Muscle of leg (tissue), 3 donors: ENCODE measurements at regions not wholly inside any gene's neighbourhood (a gene's known extent, or its start where the extent isn't known, plus 50 kb on each side); places are given as distances from the start of the nearest gene placed in this dataset.

Source experiments
- DNase-seq: peaks from one replicate; pipeline ENCODE4 v3.0.0; 2013
- H3K27ac ChIP-seq: one replicate; pipeline ENCODE4 v1.5.1; 2013; ENCODE audit warnings: mild to moderate bottlenecking, low read length, control low read depth
- H3K27me3 ChIP-seq: one replicate; pipeline ENCODE4 v1.6.1; 2013; ENCODE audit warnings: low read length; ENCODE audit not compliant: control insufficient read depth, insufficient read depth
- H3K36me3 ChIP-seq: one replicate; pipeline ENCODE4 v1.6.1; 2013; ENCODE audit warnings: low read length; ENCODE audit not compliant: control insufficient read depth, insufficient read depth
- H3K4me1 ChIP-seq: one replicate; pipeline ENCODE4 v1.6.1; 2013; ENCODE audit warnings: low read length; ENCODE audit not compliant: control insufficient read depth, insufficient read depth
- H3K4me3 ChIP-seq: one replicate; pipeline ENCODE4 v1.5.1; 2013; ENCODE audit warnings: low read length, control low read depth
- H3K9me3 ChIP-seq: replicated peaks from 2 replicates; pipeline ENCODE4 v1.6.1; 2013; ENCODE audit warnings: low read depth, low read length; ENCODE audit not compliant: control insufficient read depth
- WGBS: methylation state at CpG from one replicate; pipeline ENCODE4 v1.1.5; 2013; ENCODE audit warnings: missing lambda C conversion rate; ENCODE audit not compliant: insufficient coverage; 5-methylcytosine and 5-hydroxymethylcytosine counted together

DNA sequence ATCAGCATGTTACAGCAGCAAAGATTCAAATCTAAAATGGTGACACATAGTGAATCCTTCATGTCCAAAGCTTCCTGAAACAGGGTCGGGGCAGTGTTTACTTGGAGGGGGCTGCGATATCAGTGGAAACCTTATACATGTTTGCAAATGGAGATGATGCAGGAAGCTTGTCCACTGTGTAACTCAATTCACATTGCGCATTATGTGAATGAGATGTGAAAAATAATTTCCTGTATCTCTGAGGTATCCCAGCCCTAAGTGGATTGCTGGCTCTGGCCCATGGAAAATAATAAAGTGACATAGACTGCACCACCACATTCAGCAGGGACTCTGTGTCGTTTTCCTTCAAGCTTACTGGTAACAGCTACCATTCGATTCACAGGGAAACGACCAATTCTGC, 505.5 kb downstream of the GALR1 start:
- 40% methylated on average over 1 of the region's 6 CpGs for WGBS
- no peak overlapping the region for H3K27ac ChIP-seq
- no peaks in the 10 kb centered on the region for H3K36me3 ChIP-seq
- no peak for DNase-seq
- H3K27me3 ChIP-seq: peaks cover 2% of the 10 kb centered on the region
- no peaks in the 10 kb centered on the region for H3K4me1 ChIP-seq
- H3K9me3 ChIP-seq: no peaks in the 10 kb centered on the region
- no peak overlapping the region for H3K4me3 ChIP-seq

DNA sequence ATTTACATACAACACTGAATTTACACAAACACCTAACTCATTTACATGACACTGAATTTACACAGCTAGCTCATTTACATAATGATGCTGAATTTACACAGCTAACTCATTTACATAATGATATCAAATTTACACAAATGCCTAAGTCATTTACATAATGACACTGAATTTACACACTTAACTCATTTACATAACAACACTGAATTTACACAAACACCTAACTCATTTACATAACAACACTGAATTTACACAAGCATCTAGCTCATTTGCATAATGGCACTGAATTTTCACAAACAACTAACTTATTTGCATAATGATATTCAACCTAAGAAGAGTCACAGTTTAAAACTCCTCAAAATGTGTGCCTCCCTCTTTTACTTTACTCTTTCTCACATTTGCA, 511.7 kb downstream of the GALR1 start:
- DNase-seq: no peak
- peaks cover 2% of the 10 kb centered on the region for H3K4me1 ChIP-seq
- H3K27me3 ChIP-seq: peaks cover 8% of the 10 kb centered on the region
- no peak overlapping the region for H3K27ac ChIP-seq
- no peaks in the 10 kb centered on the region for H3K9me3 ChIP-seq
- H3K36me3 ChIP-seq: no peaks in the 10 kb centered on the region
- no peak overlapping the region for H3K4me3 ChIP-seq

GRCh38 chr18:77762014-77762413, 512.4 kb downstream of the GALR1 start:
- H3K36me3 ChIP-seq: no peaks in the 10 kb centered on the region
- WGBS: no CpG with 5 or more reads among the region's 1 CpG
- DNase-seq: no peak
- H3K27me3 ChIP-seq: peaks cover 10% of the 10 kb centered on the region
- H3K4me1 ChIP-seq: peaks cover 2% of the 10 kb centered on the region
- H3K27ac ChIP-seq: no peak overlapping the region
- no peaks in the 10 kb centered on the region for H3K9me3 ChIP-seq
- H3K4me3 ChIP-seq: no peak overlapping the region

- H3K9me3 ChIP-seq: no peaks in the 10 kb centered on the region
- WGBS: 10% methylated on average over 2 of the region's 6 CpGs
- peak; percentile 29 for DNase-seq
- no peak overlapping the region for H3K4me3 ChIP-seq
- H3K36me3 ChIP-seq: no peaks in the 10 kb centered on the region
- no peak overlapping the region for H3K27ac ChIP-seq
- H3K4me1 ChIP-seq: peaks cover 2% of the 10 kb centered on the region
- peaks cover 10% of the 10 kb centered on the region for H3K27me3 ChIP-seq
Observed at GRCh38 chr18:77762642-77763041, 513.0 kb downstream of the GALR1 start.

DNA sequence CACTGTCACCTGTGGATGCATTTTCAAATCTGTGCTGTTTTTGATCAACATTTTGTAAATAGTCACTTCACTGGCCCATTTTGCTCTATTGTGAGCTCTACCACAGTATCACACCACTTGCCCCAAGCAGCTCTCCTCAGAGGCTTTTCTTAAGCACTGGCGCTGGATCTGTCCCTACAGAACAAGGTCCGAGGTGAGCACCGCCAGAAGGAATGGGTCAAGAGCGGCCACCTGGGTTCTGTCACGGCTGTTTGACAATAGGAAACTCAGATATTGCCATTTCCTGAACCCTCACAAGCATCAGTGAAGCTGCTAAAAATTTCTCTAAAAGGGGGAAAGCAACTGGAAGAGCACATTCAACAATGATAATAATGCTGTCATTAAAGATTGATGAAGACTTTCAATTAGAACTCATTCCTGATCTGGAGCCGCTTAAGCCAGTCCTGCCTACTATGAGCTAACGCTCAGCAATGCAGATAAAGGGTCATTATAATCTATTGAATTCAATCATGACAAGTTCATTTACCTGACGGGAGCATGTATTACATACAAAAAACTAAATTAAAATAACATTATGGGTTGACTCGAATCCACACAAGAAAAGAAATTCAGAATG, 514.0 kb downstream of the GALR1 start:
- 28% methylated on average over 4 of the region's 9 CpGs for WGBS
- no peak for DNase-seq
- peaks cover 10% of the 10 kb centered on the region for H3K27me3 ChIP-seq

DNA sequence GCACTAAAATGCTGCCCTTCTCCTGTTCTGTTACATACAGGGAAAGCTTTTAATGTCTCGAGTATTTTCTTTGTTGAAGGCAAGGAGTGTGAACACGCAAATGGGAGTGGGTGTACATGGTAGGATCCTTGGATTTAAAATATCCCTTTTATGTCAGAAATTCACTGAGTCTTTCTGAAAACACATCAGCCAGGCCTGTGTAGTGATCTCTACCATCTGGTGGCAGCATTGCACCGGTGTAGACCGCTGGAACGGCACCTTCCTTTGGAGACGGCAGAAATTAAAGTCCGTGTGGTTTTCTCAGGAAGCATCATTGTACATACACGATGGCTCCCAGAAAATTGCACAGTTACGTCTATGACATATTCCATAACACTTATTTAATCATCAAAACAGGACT, 515.8 kb downstream of the GALR1 start:
- peaks cover 8% of the 10 kb centered on the region for H3K27me3 ChIP-seq
- no peak overlapping the region for H3K4me3 ChIP-seq
- H3K4me1 ChIP-seq: peaks cover 2% of the 10 kb centered on the region
- H3K36me3 ChIP-seq: no peaks in the 10 kb centered on the region
- peak; percentile 54 for DNase-seq
- WGBS: 0% methylated on average over 4 of the region's 9 CpGs
- no peaks in the 10 kb centered on the region for H3K9me3 ChIP-seq
- H3K27ac ChIP-seq: no peak overlapping the region

More for the DNA sequence above, 514.0 kb downstream of the GALR1 start:
- H3K36me3 ChIP-seq: no peaks in the 10 kb centered on the region
- H3K9me3 ChIP-seq: no peaks in the 10 kb centered on the region
- no peak overlapping the region for H3K27ac ChIP-seq
- H3K4me1 ChIP-seq: peaks cover 2% of the 10 kb centered on the region
- H3K4me3 ChIP-seq: no peak overlapping the region

- Histone ChIP-seq H3K27me3 (peaks cover 8% of the 10 kb centered on the region), H3K36me3 (no peaks in the 10 kb centered on the region), H3K9me3 (no peaks in the 10 kb centered on the region), H3K4me3 (no peak overlapping the region), H3K27ac (no peak overlapping the region), H3K4me1 (peaks cover 2% of the 10 kb centered on the region)
- no peak for DNase-seq
- WGBS: 72% methylated on average over 5 of the region's 9 CpGs
Observed at GRCh38 chr18:77766421-77766820, 516.8 kb downstream of the GALR1 start.

DNA sequence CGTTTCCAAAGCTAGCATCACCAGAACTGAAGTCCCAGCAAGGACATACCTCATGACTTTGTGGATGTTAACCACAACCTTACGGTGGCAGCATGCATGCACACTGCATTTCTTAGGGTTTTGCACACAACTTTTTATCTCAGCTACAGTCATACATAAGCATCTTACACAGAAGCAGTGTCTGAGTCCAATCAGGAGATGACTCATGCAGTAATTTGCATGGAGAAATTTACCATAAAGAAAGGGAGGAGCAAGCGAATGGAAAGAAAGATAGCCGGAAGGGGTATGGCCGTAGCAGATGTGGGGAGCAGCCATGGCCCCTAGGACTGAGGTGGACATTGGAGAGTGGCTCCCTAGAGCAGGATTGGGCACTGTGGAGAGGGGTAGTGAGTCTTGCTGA, 522.5 kb downstream of the GALR1 start:
- no peak overlapping the region for H3K27ac ChIP-seq
- no peaks in the 10 kb centered on the region for H3K9me3 ChIP-seq
- H3K4me1 ChIP-seq: no peaks in the 10 kb centered on the region
- H3K36me3 ChIP-seq: no peaks in the 10 kb centered on the region
- no peak for DNase-seq
- no peak overlapping the region for H3K4me3 ChIP-seq
- 68% methylated on average over 5 of the region's 5 CpGs for WGBS
- H3K27me3 ChIP-seq: no peaks in the 10 kb centered on the region

GRCh38 chr18:77776104-77776503, 526.5 kb downstream of the GALR1 start:
- Histone ChIP-seq H3K4me1 (no peaks in the 10 kb centered on the region), H3K27ac (no peak overlapping the region), H3K4me3 (no peak overlapping the region), H3K9me3 (no peaks in the 10 kb centered on the region), H3K36me3 (no peaks in the 10 kb centered on the region), H3K27me3 (no peaks in the 10 kb centered on the region)
- WGBS: 79% methylated on average over 5 of the region's 12 CpGs
- DNase-seq: no peak

GRCh38 chr18:77777163-77777562, 527.5 kb downstream of the GALR1 start:
- WGBS: 84% methylated on average over 8 of the region's 11 CpGs
- Histone ChIP-seq H3K4me3 (no peak overlapping the region), H3K9me3 (no peaks in the 10 kb centered on the region), H3K4me1 (no peaks in the 10 kb centered on the region), H3K27ac (no peak overlapping the region), H3K27me3 (no peaks in the 10 kb centered on the region), H3K36me3 (no peaks in the 10 kb centered on the region)
- DNase-seq: no peak

DNA sequence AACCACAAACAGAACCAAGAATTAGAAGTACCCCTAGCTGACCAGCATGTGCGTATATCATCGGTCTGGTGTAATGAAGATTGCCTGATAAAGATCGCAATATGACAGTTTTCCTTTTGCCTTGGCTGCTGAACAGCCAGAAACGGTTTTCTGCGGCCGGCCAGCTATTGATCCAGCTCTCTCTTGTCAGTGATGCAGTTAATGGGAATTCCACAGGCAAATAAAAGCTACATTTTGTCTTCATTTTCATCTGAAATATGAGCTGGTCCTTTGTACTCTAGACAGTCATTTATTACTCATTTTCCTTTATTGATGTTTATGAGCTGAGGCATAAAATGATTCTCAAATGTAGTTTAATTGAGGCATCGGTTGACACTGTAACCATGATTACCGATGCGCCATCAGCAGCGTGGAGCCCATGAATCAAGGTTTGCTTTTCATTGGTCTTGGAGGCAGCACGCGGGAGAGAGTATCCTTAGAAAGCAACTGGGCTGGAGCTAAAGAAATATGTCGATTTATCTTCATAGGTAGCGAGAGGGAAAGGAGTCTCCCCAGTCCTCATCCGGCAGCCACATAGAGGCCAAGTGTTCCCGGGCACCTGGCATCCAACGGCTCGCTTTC, 535.2 kb downstream of the GALR1 start:
- no peak for DNase-seq
- WGBS: 86% methylated on average over 12 of the region's 18 CpGs
- no peaks in the 10 kb centered on the region for H3K4me1 ChIP-seq

More for the DNA sequence above, 535.2 kb downstream of the GALR1 start:
- H3K27me3 ChIP-seq: peaks cover 4% of the 10 kb centered on the region
- no peak overlapping the region for H3K4me3 ChIP-seq
- no peak overlapping the region for H3K27ac ChIP-seq
- H3K9me3 ChIP-seq: no peaks in the 10 kb centered on the region
- no peaks in the 10 kb centered on the region for H3K36me3 ChIP-seq
